ENCODE measurements at regions not wholly inside any gene's neighbourhood (a gene's known extent, or its start where the extent isn't known, plus 50 kb on each side); places are given as distances from the start of the nearest gene placed in this dataset.

DNA sequence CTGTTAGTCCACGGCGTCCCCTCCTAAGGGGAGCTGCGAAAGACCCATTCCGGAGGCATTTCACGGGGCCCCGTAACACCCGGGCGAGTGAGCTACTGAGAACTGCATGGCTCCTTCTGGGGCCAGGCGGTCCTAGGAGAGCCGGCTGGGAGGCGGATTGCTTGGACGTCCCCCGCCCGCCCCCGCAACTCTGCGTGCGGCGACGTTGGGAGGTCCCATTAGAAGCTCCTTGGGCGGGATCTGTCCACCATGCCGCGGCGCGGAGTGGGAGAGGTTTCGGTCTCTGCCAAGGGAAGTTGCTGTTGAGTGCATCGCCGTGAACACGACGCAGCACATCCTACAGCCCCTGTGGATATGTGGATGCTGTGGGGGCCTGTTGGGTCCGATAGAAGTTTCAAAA, 85.4 kb upstream of the IGFBP7 start:
- H3K18ac ChIP-seq (ENCODE audit: insufficient read length, low read depth, low read length) = no peak overlapping the region
- H4K5ac ChIP-seq (ENCODE audit: insufficient read length, low read depth, low read length) = no peak overlapping the region
- H3K23me2 ChIP-seq (ENCODE audit: insufficient read length, low read depth, low read length, poor library complexity, severe bottlenecking) = no peaks in the 10 kb centered on the region
- no peak overlapping the region for H3K4me2 ChIP-seq (ENCODE audit: insufficient read depth, insufficient read length, low read length)
- H3K14ac ChIP-seq (ENCODE audit: insufficient read depth, low read length) = no peak overlapping the region
- no peaks in the 10 kb centered on the region for H3K79me2 ChIP-seq (ENCODE audit: insufficient read depth, low read length)
- no peaks in the 10 kb centered on the region; a peak in 1 of 7 replicates for H3K36me3 Mint-ChIP-seq (ENCODE audit: insufficient read depth in 1 of 3, low read depth in 3 of 3)
- H3K27me3 ChIP-seq (ENCODE audit: insufficient read depth, low read length) = no peaks in the 10 kb centered on the region; the same call in 1 of the 2 replicates
- no peak overlapping the region for H2BK5ac ChIP-seq (ENCODE audit: insufficient read length, low read length)
- H2BK12ac ChIP-seq (ENCODE audit: insufficient read length, low read depth, low read length) = no peak overlapping the region
- H3K4me1 ChIP-seq (ENCODE audit: insufficient read depth, low read length) = peaks cover 16% of the 10 kb centered on the region
- no peak overlapping the region for H3K4me3 Mint-ChIP-seq
- H3K79me1 ChIP-seq (ENCODE audit: insufficient read depth, low read depth, low read length, poor library complexity, severe bottlenecking) = no peaks in the 10 kb centered on the region
- H4K91ac ChIP-seq (ENCODE audit: insufficient read length, low read depth, low read length) = no peak overlapping the region
- no peak overlapping the region for H3T11ph ChIP-seq (ENCODE audit: low read length)
- DNase-seq = no peak
- no peak overlapping the region for H3K27ac Mint-ChIP-seq
- H3K4me1 Mint-ChIP-seq = peaks cover 34 to 35% of the 10 kb centered on the region in 2 experiments
- H3K23ac ChIP-seq (ENCODE audit: insufficient read length, low read depth, low read length) = no peak overlapping the region
- TF ChIP-seq, protein P1, sequence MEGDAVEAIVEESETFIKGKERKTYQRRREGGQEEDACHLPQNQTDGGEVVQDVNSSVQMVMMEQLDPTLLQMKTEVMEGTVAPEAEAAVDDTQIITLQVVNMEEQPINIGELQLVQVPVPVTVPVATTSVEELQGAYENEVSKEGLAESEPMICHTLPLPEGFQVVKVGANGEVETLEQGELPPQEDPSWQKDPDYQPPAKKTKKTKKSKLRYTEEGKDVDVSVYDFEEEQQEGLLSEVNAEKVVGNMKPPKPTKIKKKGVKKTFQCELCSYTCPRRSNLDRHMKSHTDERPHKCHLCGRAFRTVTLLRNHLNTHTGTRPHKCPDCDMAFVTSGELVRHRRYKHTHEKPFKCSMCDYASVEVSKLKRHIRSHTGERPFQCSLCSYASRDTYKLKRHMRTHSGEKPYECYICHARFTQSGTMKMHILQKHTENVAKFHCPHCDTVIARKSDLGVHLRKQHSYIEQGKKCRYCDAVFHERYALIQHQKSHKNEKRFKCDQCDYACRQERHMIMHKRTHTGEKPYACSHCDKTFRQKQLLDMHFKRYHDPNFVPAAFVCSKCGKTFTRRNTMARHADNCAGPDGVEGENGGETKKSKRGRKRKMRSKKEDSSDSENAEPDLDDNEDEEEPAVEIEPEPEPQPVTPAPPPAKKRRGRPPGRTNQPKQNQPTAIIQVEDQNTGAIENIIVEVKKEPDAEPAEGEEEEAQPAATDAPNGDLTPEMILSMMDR (conservative IDR thresholded peaks at IDR 0.05) = no peak
- peaks cover 74% of the 10 kb centered on the region for H3K27me3 Mint-ChIP-seq (ENCODE audit: low read depth)
- H2BK120ac ChIP-seq (ENCODE audit: low read depth, low read length, poor library complexity, severe bottlenecking) = no peak overlapping the region
- no peaks in the 10 kb centered on the region; a peak in 1 of 5 replicates for H3K9me3 Mint-ChIP-seq
- no peak overlapping the region for H2BK15ac ChIP-seq (ENCODE audit: low read depth, low read length)
- no peak overlapping the region for H2BK20ac ChIP-seq (ENCODE audit: low read depth, low read length, poor library complexity, severe bottlenecking)
- WGBS (ENCODE audit: extremely low coverage, insufficient read length, low lambda C conversion rate) = no CpG with 5 or more reads among the region's 30 CpGs
- no peak overlapping the region for H3K56ac ChIP-seq (ENCODE audit: insufficient read length, low read depth, low read length)
- H4K8ac ChIP-seq (replicated peaks; ENCODE audit: insufficient read length, low read depth, low read length) = no peak overlapping the region
- H2AFZ ChIP-seq (ENCODE audit: low read length) = no peak overlapping the region
- no peak overlapping the region for H2AK5ac ChIP-seq (ENCODE audit: insufficient read length, low read length)
- no peak overlapping the region for H3K9ac ChIP-seq (ENCODE audit: extremely low read depth, insufficient read length, low read length)
- no peak overlapping the region for H3K27ac ChIP-seq (ENCODE audit: insufficient read length, low read depth, low read length)
- H3K9me3 ChIP-seq (ENCODE audit: control insufficient read depth, low read depth, low read length) = no peaks in the 10 kb centered on the region
- H3K4ac ChIP-seq (ENCODE audit: low read depth, low read length) = no peak overlapping the region
- H4K20me1 ChIP-seq (ENCODE audit: control insufficient read depth, insufficient read depth, insufficient read length) = no peaks in the 10 kb centered on the region
